Gastrocnemius medialis (tissue), 4 donors: ENCODE measurements at regions not wholly inside any gene's neighbourhood (a gene's known extent, or its start where the extent isn't known, plus 50 kb on each side); places are given as distances from the start of the nearest gene placed in this dataset.

Source experiments
- ATAC-seq, 2 donors: fragments of 150-250 bp; one replicate each; pipeline ENCODE4 v1.9.1; 2016
- DNase-seq, 2 donors: peaks; one replicate each; pipeline ENCODE4 v3.0.0-alpha.2; 2019
- H3K27ac ChIP-seq, 4 donors: fragments of 200-600 bp; sonication (generic); 1 replicate in 1 of 4; 2 replicates in 3 of 4; pipeline ENCODE4 v1.5.1; 2016 to 2018; ENCODE audit warnings: mild to moderate bottlenecking in 2 of 4, moderate library complexity in 1 of 4
- H3K27me3 ChIP-seq, 3 donors: fragments of 200-600 bp; sonication (generic) in 2 of 3; 1 replicate in 1 of 3; 2 replicates in 2 of 3; pipeline versions ENCODE4 v1.5.1 to v1.6.0; 2016 to 2019; ENCODE audit warnings: mild to moderate bottlenecking in 1 of 3, moderate library complexity in 1 of 3
- H3K36me3 ChIP-seq, 2 donors: fragments of 200-600 bp; sonication (generic) in 1 of 2; one replicate each; pipeline ENCODE4 v1.5.1; 2017 to 2018
- H3K4me1 ChIP-seq, 2 donors: fragments of 200-600 bp; sonication (generic) in 1 of 2; one replicate each; pipeline ENCODE4 v1.5.1; 2016 to 2017; ENCODE audit warnings: mild to moderate bottlenecking in 2 of 2
- H3K4me3 ChIP-seq, 4 donors: fragments of 200-600 bp; sonication (generic) in 3 of 4; 1 replicate in 1 of 4; 2 replicates in 3 of 4; pipeline ENCODE4 v1.5.1; 2016 to 2019; ENCODE audit warnings: mild to moderate bottlenecking in 2 of 4
- H3K9me3 ChIP-seq, 3 donors: fragments of 200-600 bp; sonication (generic) in 2 of 3; 1 replicate in 1 of 3; 2 replicates in 2 of 3; pipeline ENCODE4 v1.5.1; 2016 to 2019
- POLR2A ChIP-seq, 2 donors: fragments of 450-650 bp; IDR thresholded peaks; one replicate each; pipeline ENCODE4 v1.6.1; 2017; ENCODE audit warnings: antibody characterized with exemption in 2 of 2, mild to moderate bottlenecking in 2 of 2, moderate library complexity in 2 of 2
- in situ Hi-C, 4 donors: fragments of 200-750 bp; cut with MboI; loops; one replicate each; pipeline versions ENCODE4 v1.15.0 to v1.8.0; 2017; ENCODE audit warnings: low sequenced_read_pairs in 4 of 4
- intact Hi-C: fragments of 100-400 bp; cut with DNase I; formaldehyde crosslinking; loops from one replicate; pipeline ENCODE4 v1.15.1; 2023; ENCODE audit warnings: low total_unique reads
- TF ChIP-seq, protein P1 (sequence below), 5 experiments: fragments of 450-650 bp in 3 of 5; fragments of 200-600 bp in 2 of 5; sonication (generic) in 2 of 5; IDR thresholded peaks in 4 of 5; conservative IDR thresholded peaks in 1 of 5; 1 replicate in 4 of 5; 2 replicates in 1 of 5; pipeline ENCODE4 v1.5.1; 2016 to 2019; ENCODE audit warnings: antibody characterized with exemption in 5 of 5, mild to moderate bottlenecking in 3 of 5, moderate library complexity in 3 of 5

DNA sequence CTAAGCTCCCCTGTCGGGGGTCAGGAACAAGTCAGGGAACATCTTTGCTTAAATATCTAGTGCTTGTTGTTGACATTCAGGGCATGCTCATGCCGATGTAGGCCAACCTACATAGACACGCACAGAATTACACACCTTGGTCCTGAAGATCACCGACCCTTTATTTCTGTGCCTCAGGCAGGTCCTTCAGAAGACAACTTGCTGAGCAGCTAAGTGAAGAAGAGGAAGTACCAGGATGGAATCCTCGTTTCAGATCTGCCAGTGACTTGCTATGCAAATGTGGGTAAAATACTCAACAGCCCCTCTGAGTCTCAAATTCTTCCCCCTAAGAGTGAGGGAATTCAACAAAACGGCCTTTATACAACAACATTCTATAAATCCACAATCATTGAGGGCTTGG, 494.7 kb downstream of the BCL11A start:
- Histone ChIP-seq H3K9me3 (no peaks in the 10 kb centered on the region), H3K27me3 (peaks cover 0 to 2% (median 0%) of the 10 kb centered on the region in 3 donors), H3K4me3 (no peak overlapping the region), H3K27ac (no peak overlapping the region), H3K36me3 (no peaks in the 10 kb centered on the region), H3K4me1 (peaks cover 0 to 7% of the 10 kb centered on the region in 2 donors)
- intact Hi-C loops (loop anchor here (5.0 kb wide), 1 partner anchor 39 kb away; no protein-coding TSS in a partner anchor), in situ Hi-C loops (no loop called here)
- ATAC-seq (no peak), DNase-seq (no peak)
- TF ChIP-seq POLR2A (IDR thresholded peaks at IDR 0.05) = no peak
- TF ChIP-seq, protein P1, sequence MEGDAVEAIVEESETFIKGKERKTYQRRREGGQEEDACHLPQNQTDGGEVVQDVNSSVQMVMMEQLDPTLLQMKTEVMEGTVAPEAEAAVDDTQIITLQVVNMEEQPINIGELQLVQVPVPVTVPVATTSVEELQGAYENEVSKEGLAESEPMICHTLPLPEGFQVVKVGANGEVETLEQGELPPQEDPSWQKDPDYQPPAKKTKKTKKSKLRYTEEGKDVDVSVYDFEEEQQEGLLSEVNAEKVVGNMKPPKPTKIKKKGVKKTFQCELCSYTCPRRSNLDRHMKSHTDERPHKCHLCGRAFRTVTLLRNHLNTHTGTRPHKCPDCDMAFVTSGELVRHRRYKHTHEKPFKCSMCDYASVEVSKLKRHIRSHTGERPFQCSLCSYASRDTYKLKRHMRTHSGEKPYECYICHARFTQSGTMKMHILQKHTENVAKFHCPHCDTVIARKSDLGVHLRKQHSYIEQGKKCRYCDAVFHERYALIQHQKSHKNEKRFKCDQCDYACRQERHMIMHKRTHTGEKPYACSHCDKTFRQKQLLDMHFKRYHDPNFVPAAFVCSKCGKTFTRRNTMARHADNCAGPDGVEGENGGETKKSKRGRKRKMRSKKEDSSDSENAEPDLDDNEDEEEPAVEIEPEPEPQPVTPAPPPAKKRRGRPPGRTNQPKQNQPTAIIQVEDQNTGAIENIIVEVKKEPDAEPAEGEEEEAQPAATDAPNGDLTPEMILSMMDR (IDR thresholded peaks at IDR 0.05 in 4 of 5, conservative IDR thresholded peaks at IDR 0.05 in 1 of 5) = no peak

DNA sequence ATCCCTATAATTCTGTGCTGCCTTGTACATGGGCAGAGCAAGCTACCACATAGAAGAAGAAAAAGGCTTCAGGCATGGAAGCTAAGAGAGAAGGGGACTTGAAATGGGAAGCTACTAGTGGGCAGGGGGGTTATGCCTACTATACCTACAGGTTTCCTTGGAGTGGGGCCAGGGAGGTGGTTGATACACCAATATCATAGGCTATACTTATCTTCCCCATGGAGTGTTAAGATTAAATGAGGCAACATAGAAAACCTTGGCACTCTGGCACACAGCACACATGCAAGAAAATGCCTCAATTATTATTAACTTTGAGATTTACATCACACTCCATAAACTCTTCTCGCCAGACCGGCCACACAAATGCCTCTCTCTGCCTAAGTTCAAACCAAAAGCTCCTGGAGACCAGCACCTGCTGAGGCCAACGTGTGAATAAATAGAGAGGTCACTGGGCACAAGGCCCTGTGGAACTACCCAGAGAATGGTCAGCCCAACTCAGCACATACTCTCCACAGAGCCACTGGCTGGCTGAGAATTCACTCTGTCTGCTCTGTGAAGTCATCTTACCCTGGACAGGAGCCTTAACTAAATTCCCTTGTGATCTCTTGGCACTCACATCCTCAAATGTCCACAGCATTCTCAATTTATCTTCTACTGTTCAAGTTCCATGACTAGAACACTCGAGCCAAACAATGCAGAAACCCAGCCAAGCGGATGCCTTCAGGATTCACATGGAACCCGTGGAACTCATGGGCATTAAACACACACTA, 498.7 kb downstream of the BCL11A start:
- peak in 1 of 2 donors; percentile 81 for ATAC-seq

DNA sequence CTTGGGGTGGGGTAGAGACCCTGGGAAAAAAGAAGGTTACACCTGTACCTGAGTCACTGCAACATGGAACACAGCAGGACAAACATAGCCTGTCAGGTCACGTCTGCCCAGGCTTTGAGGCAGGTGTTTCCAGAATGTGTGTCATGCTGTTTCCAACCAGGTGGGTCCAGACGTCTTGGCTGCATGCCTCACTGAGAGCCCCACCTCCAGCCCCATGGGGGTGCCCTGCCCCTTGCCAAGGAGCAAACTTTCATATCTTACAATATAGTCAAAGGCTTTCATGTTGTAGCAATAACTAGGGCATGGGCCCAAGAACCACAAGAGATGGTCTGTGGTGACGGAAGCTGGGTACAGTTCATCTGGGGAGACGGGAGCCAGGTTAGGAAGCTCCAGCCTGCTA, 499.7 kb downstream of the BCL11A start:
- TF ChIP-seq POLR2A (IDR thresholded peaks at IDR 0.05) = no peak
- TF ChIP-seq, protein P1 (IDR thresholded peaks at IDR 0.05 in 4 of 5, conservative IDR thresholded peaks at IDR 0.05 in 1 of 5) = no peak
- intact Hi-C loops (no loop called here), in situ Hi-C loops (no loop called here)
- Histone ChIP-seq H3K27me3 (no peaks in the 10 kb centered on the region), H3K9me3 (no peaks in the 10 kb centered on the region), H3K4me1 (peaks cover 0 to 7% of the 10 kb centered on the region in 2 donors), H3K36me3 (no peaks in the 10 kb centered on the region), H3K27ac (no peak overlapping the region), H3K4me3 (no peak overlapping the region)
- ATAC-seq (no peak), DNase-seq (no peak)

More for the DNA sequence above, 498.7 kb downstream of the BCL11A start:
- no peaks in the 10 kb centered on the region for H3K27me3 ChIP-seq
- in situ Hi-C loops = no loop called here
- H3K4me1 ChIP-seq = peaks cover 0 to 7% of the 10 kb centered on the region in 2 donors
- H3K27ac ChIP-seq = no peak overlapping the region
- TF ChIP-seq, protein P1 (IDR thresholded peaks at IDR 0.05 in 4 of 5, conservative IDR thresholded peaks at IDR 0.05 in 1 of 5) = no peak
- no peak for TF ChIP-seq POLR2A (IDR thresholded peaks at IDR 0.05)
- no peaks in the 10 kb centered on the region for H3K9me3 ChIP-seq
- H3K4me3 ChIP-seq = no peak overlapping the region
- intact Hi-C loops = loop anchor here (5.0 kb wide), 1 partner anchor 43 kb away; no protein-coding TSS in a partner anchor
- DNase-seq = peak in 1 of 2 donors; percentile 12
- H3K36me3 ChIP-seq = no peaks in the 10 kb centered on the region

DNA sequence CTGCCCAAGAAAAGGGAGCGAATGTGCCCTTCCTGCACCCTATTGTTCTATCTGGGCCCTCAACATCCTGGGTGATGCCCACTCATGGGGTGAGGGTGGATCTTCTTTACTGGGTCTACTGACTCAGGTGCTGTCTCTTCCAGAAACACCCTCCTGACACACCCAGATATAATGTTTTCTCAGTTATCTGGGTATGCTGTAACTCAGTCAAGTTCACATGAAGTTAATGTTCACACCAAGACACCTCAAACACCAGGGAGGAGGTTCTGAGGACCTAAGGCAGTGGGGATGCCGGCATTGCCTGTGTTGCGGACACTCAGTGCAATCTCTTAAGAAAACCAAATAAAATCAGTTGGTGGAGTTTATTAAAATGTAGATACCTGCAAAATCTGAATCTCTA, 500.9 kb downstream of the BCL11A start:
- no peaks in the 10 kb centered on the region for H3K36me3 ChIP-seq
- intact Hi-C loops (no loop called here), in situ Hi-C loops (no loop called here)
- DNase-seq (no peak), ATAC-seq (no peak)
- no peaks in the 10 kb centered on the region for H3K9me3 ChIP-seq
- no peak overlapping the region for H3K27ac ChIP-seq
- TF ChIP-seq POLR2A (IDR thresholded peaks at IDR 0.05) = no peak
- TF ChIP-seq, protein P1 (IDR thresholded peaks at IDR 0.05 in 4 of 5, conservative IDR thresholded peaks at IDR 0.05 in 1 of 5) = no peak
- H3K4me3 ChIP-seq = no peak overlapping the region
- H3K4me1 ChIP-seq = peaks cover 0 to 7% of the 10 kb centered on the region in 2 donors
- no peaks in the 10 kb centered on the region for H3K27me3 ChIP-seq
